RKO (cell line): ENCODE measurements at regions not wholly inside any gene's neighbourhood (a gene's known extent, or its start where the extent isn't known, plus 50 kb on each side); places are given as distances from the start of the nearest gene placed in this dataset.

Source experiments
- DNase-seq: peaks from one replicate; pipeline ENCODE4 v3.0.0-alpha.2; 2016; ENCODE audit warnings: low spot score

DNA sequence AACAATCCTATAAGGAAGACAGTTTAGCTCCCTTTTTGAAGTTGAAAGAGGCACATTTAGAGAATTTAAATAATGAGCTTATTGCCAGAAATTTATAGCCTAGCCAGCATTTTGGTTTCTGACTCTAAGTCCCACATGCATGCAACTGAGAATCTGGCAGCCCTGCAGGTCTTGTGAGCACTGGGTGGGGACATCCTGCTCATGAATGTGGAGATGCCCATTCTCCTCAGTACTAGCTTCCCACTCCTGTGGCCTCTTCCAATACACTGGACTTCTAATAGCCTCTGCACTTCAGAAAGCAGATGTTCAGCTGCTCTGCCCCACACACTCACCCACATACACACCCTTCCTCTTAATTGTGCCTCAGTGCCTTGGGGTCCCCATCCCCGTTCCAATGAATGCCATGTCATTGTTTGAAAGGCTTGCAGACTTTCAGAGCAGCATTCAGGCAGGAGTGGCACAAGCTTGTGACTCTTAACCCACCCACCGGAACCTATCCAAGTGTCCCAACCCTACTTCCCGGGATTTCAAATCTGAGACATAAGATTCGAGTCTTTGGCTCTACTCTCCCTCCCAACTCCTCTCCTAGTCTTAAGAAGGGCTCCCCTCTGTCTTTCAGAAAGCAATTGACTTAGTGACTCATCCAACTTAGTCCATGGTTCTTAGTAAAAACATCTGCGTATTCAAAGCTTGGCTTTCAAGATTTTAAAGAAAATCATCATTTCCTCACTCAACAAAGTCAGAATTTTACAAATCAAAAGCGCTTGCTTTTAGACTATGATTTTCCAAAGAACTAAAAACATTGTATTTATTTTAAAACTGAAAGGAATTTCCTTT is 80.0 kb upstream of the FREM2 start:
- DNase-seq: no peak

DNA sequence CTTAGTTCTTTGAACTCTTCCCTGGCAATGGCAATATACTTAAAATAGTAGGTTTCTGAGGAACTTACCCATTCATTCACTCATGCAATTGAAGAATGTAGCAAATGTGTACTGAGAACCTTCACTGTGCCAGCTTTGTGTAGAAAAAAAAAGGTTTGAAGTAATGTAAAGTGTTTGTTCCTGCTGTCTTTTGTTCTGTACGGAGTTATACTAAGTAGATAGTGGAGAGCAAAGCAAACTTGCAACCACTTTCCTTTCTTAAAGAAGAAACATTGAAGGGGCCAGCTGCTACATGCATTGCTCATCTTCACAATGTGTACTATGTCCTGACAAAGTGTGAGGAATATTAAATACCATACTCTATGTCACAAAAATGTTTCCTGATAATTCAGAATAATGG is 68.9 kb upstream of the FREM2 start:
- no peak for DNase-seq

GRCh38 chr13:38618336-38618735 is 68.5 kb upstream of the FREM2 start:
- no peak for DNase-seq

DNA sequence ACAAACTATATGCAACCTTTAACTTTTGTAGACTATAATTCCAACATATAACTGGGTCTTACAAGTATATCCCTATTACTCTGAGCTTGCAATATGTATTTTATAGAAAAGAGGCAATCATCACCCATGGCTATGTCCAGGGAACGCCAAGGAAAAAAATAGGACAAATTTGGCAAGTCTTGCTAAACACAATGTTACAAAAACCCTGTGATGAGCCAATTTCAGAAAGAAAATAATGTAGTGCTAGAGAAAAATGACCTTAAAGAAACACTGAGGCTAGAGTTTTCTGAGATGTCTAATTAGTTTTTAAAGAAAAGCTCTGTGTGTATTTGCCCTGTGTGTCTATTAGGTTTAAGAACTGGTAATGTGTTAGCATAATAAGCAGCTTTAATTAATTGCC is 68.0 kb upstream of the FREM2 start:
- no peak for DNase-seq

DNA sequence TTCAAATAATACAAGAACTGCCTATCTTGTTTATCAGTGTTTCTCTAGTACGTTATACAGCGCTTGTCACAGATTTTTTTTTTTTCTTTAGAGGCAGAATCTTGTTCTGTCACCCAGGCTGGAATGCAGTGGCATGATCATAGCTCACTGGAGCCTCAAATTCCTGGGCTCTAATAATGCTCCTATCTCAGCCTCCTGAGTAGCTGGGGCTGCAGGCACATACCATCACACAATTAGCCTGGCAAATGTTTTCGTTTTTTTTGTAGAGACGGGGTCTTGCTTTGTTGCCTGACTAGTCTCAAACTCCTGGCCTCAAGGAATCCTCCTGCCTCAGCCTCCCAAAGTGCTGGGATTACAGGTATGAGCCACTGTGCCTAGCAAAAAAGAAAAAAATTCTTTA is 66.0 kb upstream of the FREM2 start:
- DNase-seq: no peak

- no peak for DNase-seq
Measured at GRCh38 chr13:38624822-38625221, 62.1 kb upstream of the FREM2 start.

DNA sequence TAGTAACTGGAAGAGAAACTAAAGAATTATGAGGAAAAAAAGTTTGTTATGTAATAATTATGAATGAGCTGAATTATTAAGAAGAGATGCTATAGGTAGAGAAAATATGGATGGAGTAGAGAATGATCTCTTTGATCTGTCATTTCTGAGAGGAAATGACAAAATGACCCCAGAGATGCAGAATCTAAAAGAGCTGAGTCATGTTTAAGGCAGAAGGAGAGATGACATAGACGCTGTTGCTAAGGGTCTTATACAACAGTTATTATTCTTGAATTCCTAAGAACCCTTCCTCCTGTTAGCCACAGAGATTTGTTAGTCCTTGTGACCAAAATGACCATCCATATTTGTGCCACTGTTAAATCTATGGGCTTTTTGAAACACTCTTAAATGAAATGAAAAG is 58.3 kb upstream of the FREM2 start:
- DNase-seq: no peak

- no peak for DNase-seq
Measured at GRCh38 chr13:38630780-38631179, 56.1 kb upstream of the FREM2 start.

DNA sequence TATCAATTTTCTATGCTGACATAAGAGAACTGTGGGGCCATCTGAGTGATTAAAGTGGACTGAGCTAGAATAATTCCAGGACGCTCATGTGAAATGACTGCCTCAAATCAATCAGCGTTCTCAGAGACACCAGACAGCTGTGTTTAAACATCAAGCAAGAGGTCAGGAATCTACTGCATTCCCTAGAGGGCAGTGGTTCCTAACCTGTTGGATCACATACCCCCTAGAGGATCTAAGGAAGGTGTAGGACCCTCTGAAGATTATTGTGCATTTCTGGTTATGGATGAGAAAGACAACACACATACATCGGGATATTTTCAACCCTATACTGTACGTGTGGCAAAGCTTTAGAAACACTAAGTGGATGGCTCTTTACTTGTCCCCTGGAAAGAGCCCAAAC is 51.8 kb upstream of the FREM2 start:
- DNase-seq: no peak

GRCh38 chr13:38636073-38636472 is 50.8 kb upstream of the FREM2 start:
- DNase-seq: no peak

DNA sequence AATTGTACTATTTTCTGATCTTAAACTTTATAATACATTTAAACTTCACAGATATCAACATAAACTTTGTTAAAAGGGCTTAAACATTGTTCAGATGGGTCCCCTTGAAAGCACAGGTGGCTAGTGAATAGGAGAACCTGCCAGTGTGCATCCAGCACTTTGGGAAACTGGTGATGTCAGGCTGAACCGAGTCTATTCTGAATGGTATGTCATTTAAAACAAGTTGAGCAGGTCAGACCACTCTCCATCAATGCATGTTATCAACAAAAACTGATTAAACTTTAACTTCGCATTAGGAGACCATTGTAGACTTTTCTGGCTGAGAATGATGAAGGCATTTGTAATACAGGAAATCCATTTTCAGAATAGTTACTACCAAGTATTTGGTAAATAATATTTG is 50.1 kb upstream of the FREM2 start:
- DNase-seq: no peak
